Upper lobe of left lung (tissue), 6 donors: ENCODE measurements at regions not wholly inside any gene's neighbourhood (a gene's known extent, or its start where the extent isn't known, plus 50 kb on each side); places are given as distances from the start of the nearest gene placed in this dataset.

Source experiments
- ATAC-seq, 2 donors: fragments of 200-7000 bp; cut with Tn5 transposase; one replicate each; pipeline ENCODE4 v1.9.1; 2022; ENCODE audit warnings: mild to moderate bottlenecking in 2 of 2, moderate library complexity in 2 of 2; ENCODE audit not compliant: low FRiP score in 2 of 2
- DNase-seq, 2 donors: peaks; one replicate each; pipeline ENCODE4 v3.0.0-alpha.2; 2019 to 2020
- H3K27ac ChIP-seq, 4 donors: fragments of 200-600 bp; sonication (generic); one replicate each; pipeline ENCODE4 v1.5.1; 2016 to 2019
- H3K27me3 ChIP-seq, 4 donors: fragments of 200-600 bp; sonication (generic); one replicate each; pipeline ENCODE4 v1.5.1; 2017 to 2019
- H3K36me3 ChIP-seq, 4 donors: fragments of 200-600 bp; sonication (generic); one replicate each; pipeline ENCODE4 v1.5.1; 2016 to 2019
- H3K4me1 ChIP-seq, 4 donors: fragments of 200-600 bp; sonication (generic); one replicate each; pipeline ENCODE4 v1.5.1; 2018 to 2019
- H3K4me3 ChIP-seq, 4 donors: fragments of 200-600 bp; sonication (generic); one replicate each; pipeline ENCODE4 v1.5.1; 2017 to 2019; ENCODE audit warnings: mild to moderate bottlenecking in 2 of 4, moderate library complexity in 1 of 4
- H3K9me3 ChIP-seq, 4 donors: fragments of 200-600 bp; sonication (generic); one replicate each; pipeline ENCODE4 v1.5.1; 2018 to 2019
- CTCF ChIP-seq, 6 experiments: fragments of 450-650 bp in 4 of 6; fragments of 200-600 bp in 2 of 6; sonication (generic) in 2 of 6; IDR thresholded peaks; one replicate each; pipeline ENCODE4 v1.5.1; 2016 to 2019; ENCODE audit warnings: antibody characterized with exemption in 6 of 6
- EP300 ChIP-seq, 4 donors: sonication (generic); formaldehyde crosslinking; IDR thresholded peaks; one replicate each; pipeline ENCODE4 v1.5.1; 2017; ENCODE audit warnings: antibody characterized with exemption in 4 of 4, control low read depth in 2 of 4
- POLR2A ChIP-seq, 4 donors: fragments of 450-650 bp; IDR thresholded peaks; one replicate each; pipeline ENCODE4 v1.5.1; 2016 to 2017; ENCODE audit warnings: antibody characterized with exemption in 4 of 4, mild to moderate bottlenecking in 2 of 4
- POLR2AphosphoS5 ChIP-seq, 2 donors: sonication (generic); formaldehyde crosslinking; IDR thresholded peaks; one replicate each; pipeline ENCODE4 v1.5.1; 2017; ENCODE audit warnings: antibody characterized with exemption in 2 of 2
- WGBS, 2 donors: methylation state at CpG; one replicate each; pipeline ENCODE4 v1.1.5; 2017 to 2018; 5-methylcytosine and 5-hydroxymethylcytosine counted together
- donor health status: DM: no; HTN: no; CAD: no; lungs with moderate emphysema.
- donor health status: DM: no; HTN: yes; CAD: no; lungs with severe emphysema.

GRCh38 chr2:204050681-204051080 is 114.1 kb downstream of the ICOS start:
- TF ChIP-seq POLR2AphosphoS5 (IDR thresholded peaks at IDR 0.05) (no peak), POLR2A (IDR thresholded peaks at IDR 0.05) (no peak), CTCF (IDR thresholded peaks at IDR 0.05) (no peak), EP300 (IDR thresholded peaks at IDR 0.05) (no peak)
- Histone ChIP-seq H3K27ac (no peak overlapping the region), H3K36me3 (no peaks in the 10 kb centered on the region), H3K4me3 (no peak overlapping the region), H3K27me3 (no peaks in the 10 kb centered on the region), H3K9me3 (no peaks in the 10 kb centered on the region), H3K4me1 (no peaks in the 10 kb centered on the region)
- DNase-seq (no peak), ATAC-seq (no peak)
- 73 to 77% methylated on average over 5 of the region's 5 CpGs for WGBS, 2 donors

- WGBS, 2 donors = 98 to 100% methylated on average over 4 of the region's 4 CpGs
- ATAC-seq = no peak
- no peak for DNase-seq
- no peaks in the 10 kb centered on the region for H3K9me3 ChIP-seq
- H3K27ac ChIP-seq = no peak overlapping the region
- H3K27me3 ChIP-seq = no peaks in the 10 kb centered on the region
- no peak overlapping the region for H3K4me3 ChIP-seq
- no peaks in the 10 kb centered on the region for H3K4me1 ChIP-seq
- TF ChIP-seq POLR2A (IDR thresholded peaks at IDR 0.05) = no peak
- no peak for TF ChIP-seq EP300 (IDR thresholded peaks at IDR 0.05)
- TF ChIP-seq CTCF (IDR thresholded peaks at IDR 0.05) = no peak
- no peak for TF ChIP-seq POLR2AphosphoS5 (IDR thresholded peaks at IDR 0.05)
- H3K36me3 ChIP-seq = no peaks in the 10 kb centered on the region
Measured at GRCh38 chr2:204051476-204051875, 114.9 kb downstream of the ICOS start.

- TF ChIP-seq POLR2AphosphoS5 (IDR thresholded peaks at IDR 0.05) (no peak), EP300 (IDR thresholded peaks at IDR 0.05) (no peak), POLR2A (IDR thresholded peaks at IDR 0.05) (no peak), CTCF (IDR thresholded peaks at IDR 0.05) (no peak)
- Histone ChIP-seq H3K36me3 (no peaks in the 10 kb centered on the region), H3K27ac (no peak overlapping the region), H3K9me3 (no peaks in the 10 kb centered on the region), H3K4me1 (no peaks in the 10 kb centered on the region), H3K27me3 (no peaks in the 10 kb centered on the region), H3K4me3 (no peak overlapping the region)
- ATAC-seq (no peak), DNase-seq (no peak)
- 33 to 41% methylated on average over 3 of the region's 3 CpGs for WGBS, 2 donors
Measured at GRCh38 chr2:204051984-204052556, 115.5 kb downstream of the ICOS start.

- H3K9me3 ChIP-seq = no peaks in the 10 kb centered on the region
- ATAC-seq (no peak), DNase-seq (no peak)
- 66 to 67% methylated on average over 5 of the region's 5 CpGs for WGBS, 2 donors
- no peaks in the 10 kb centered on the region for H3K27me3 ChIP-seq
- TF ChIP-seq EP300 (IDR thresholded peaks at IDR 0.05) = no peak
- no peak for TF ChIP-seq CTCF (IDR thresholded peaks at IDR 0.05)
- TF ChIP-seq POLR2A (IDR thresholded peaks at IDR 0.05) = no peak
- TF ChIP-seq POLR2AphosphoS5 (IDR thresholded peaks at IDR 0.05) = no peak
- no peaks in the 10 kb centered on the region for H3K4me1 ChIP-seq
- no peak overlapping the region for H3K27ac ChIP-seq
- H3K36me3 ChIP-seq = no peaks in the 10 kb centered on the region
- no peak overlapping the region for H3K4me3 ChIP-seq
Measured at GRCh38 chr2:204059016-204059415, 122.5 kb downstream of the ICOS start.

GRCh38 chr2:204060841-204061240 is 124.3 kb downstream of the ICOS start:
- DNase-seq (no peak), ATAC-seq (no peak)
- Histone ChIP-seq H3K4me3 (no peak overlapping the region), H3K9me3 (no peaks in the 10 kb centered on the region), H3K36me3 (no peaks in the 10 kb centered on the region), H3K4me1 (no peaks in the 10 kb centered on the region), H3K27me3 (no peaks in the 10 kb centered on the region), H3K27ac (no peak overlapping the region)
- TF ChIP-seq EP300 (IDR thresholded peaks at IDR 0.05) (no peak), CTCF (IDR thresholded peaks at IDR 0.05) (no peak), POLR2A (IDR thresholded peaks at IDR 0.05) (no peak), POLR2AphosphoS5 (IDR thresholded peaks at IDR 0.05) (no peak)
- WGBS, 2 donors = 58 to 70% methylated on average over 4 of the region's 4 CpGs
